DLD1 (cell line): ENCODE measurements at regions not wholly inside any gene's neighbourhood (a gene's known extent, or its start where the extent isn't known, plus 50 kb on each side); places are given as distances from the start of the nearest gene placed in this dataset.
"Not testable (repeated sequence)": the region's sequence is repeated elsewhere in the genome, so short reads cannot be mapped to it uniquely, and the experiment has no call there.

ENCODE experiments used
- in situ Hi-C: cut with HindIII; loops from 2 replicates; pipeline ENCODE4 v1.10.0; 2017; ENCODE audit warnings: low sequenced_read_pairs

DNA sequence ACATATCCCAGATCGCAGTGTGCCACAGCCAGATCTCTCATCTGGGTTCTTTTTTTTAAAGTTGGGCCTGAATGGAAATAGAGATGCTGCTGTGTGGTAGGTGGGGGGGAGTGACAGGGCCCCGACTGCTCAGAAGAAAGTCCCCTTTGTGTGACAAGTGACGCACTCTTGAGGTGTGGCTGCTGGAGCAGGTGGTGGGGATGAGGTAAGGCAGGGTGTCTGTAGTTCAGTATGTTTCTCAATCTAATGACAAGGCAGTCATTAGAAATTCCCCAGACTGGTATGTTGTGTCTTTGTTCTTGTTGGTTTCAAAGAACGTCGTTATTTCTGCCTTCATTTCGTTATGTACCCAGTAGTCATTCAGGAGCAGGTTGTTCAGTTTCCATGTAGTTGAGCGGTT is 128.8 kb upstream of the TACR1 start:
- in situ Hi-C loops = no loop called here

DNA sequence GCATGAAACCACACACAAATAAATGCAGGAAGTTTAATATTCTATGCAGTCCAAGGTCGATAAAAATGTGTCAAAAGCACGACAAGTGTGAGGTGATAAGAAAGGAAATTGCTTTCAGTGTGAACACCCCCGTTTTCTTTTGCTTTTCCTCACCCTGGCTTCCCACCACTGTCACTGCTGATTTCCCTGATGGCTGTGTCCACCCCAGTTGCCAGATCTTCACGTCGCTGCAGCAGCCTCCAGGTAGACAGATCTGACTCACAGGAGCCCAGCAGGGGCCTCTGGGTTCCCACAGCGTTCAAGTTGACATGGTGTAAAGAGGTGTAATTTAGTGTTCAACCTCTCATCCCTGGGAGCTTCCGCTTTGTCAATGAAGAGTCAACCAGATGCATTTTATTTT is 128.0 kb upstream of the TACR1 start:
- in situ Hi-C loops = no loop called here

GRCh38 chr2:75326645-75327044 is 127.3 kb upstream of the TACR1 start:
- in situ Hi-C loops = no loop called here

GRCh38 chr2:75325594-75325993 is 126.3 kb upstream of the TACR1 start:
- in situ Hi-C loops = no loop called here

GRCh38 chr2:75324861-75325284 is 125.6 kb upstream of the TACR1 start:
- in situ Hi-C loops = no loop called here

DNA sequence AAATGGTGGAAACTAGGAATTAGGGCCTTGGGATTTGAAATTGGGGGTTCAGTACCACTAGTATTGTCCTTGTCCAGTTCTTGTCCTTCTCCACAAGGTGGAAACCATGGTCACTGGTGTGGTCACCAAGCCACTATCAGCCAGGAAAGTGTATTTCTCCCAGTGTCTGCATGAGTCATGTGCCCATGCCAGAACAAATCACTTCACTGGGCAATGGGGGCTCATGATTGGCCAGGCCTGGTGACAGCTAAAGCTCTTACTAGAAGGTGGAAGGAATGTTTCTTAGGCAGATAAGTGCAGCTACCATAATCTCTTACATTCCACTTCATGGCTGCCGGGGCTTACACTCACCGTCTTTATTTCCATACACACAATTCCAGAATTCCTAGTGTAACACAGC is 124.8 kb upstream of the TACR1 start:
- in situ Hi-C loops = no loop called here

DNA sequence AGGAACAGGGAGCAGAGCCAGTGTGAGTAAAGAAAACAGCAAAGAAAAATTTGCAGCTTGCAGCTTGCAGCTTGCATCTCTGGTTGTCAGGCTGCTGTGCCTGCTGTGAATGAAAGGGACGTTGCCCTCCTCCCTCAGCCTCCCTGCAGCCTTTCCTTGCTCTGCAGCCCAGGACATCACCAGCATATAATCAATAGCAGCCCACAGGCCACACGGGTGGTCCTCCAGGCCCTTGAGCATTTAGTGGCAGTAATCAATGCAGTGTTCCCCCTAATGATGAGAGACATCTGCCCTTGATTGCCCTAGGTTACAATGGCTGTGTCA is 122.2 kb upstream of the TACR1 start:
- in situ Hi-C loops = no loop called here

GRCh38 chr2:75320898-75321598 is 121.7 kb upstream of the TACR1 start:
- in situ Hi-C loops = no loop called here

DNA sequence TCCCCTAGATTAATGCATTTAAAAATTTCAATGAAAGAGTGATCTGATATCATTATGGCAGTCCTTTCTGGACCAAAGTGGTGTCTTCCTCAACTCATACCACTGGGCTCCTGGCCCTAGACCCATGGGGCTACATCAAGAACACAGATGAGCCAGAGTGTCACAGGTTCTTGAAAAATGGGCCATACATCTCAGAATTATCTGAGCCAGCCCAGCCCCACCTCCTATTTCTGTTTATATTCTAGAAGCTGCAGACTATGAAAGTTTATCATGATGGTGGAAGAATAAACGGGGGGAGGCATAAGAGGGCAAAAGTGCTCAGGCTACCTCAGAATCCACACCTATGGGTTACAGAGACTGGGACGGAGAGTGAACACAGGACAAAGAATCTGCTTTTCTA is 120.6 kb upstream of the TACR1 start:
- in situ Hi-C loops = no loop called here

DNA sequence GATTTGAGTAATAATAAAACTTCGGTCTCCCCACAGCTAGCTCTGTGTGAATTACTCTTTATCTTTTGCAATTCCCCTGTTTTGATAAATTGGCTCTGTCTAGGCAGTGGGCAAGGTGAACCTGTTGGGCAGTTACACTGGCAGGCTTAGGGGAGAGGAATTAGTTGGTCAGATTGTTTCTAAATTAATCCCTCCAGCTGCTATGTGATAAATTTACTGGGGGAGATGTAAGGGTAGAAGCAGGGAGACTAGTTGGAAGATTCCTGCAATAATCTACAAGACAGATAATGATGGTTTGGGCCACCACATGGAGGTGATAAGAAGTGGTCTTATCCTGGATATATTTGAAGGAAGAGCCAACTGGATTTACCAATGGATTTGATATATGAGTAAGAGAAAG is 118.5 kb upstream of the TACR1 start:
- in situ Hi-C loops = no loop called here

DNA sequence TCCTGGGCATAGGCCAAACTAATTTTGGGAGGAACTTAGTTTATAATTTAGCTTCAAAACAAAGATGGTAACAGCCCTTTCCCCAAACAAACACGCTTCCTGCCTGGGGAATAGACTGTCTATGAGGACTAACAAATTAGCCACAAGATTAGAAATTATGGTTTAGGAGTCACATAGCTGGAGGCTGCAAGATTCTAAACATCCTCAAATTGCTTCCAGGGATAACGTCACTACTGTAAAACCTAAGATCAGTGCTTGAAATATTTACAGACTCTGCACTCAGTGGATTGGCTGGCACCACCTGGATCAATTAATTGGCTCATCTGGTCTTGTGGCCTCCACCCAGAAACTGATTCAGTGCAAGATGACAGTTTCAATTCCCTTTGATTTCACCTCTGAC is 118.0 kb upstream of the TACR1 start:
- in situ Hi-C loops = no loop called here

- in situ Hi-C loops = no loop called here
Observed at GRCh38 chr2:75315436-75315835, 116.1 kb upstream of the TACR1 start.

DNA sequence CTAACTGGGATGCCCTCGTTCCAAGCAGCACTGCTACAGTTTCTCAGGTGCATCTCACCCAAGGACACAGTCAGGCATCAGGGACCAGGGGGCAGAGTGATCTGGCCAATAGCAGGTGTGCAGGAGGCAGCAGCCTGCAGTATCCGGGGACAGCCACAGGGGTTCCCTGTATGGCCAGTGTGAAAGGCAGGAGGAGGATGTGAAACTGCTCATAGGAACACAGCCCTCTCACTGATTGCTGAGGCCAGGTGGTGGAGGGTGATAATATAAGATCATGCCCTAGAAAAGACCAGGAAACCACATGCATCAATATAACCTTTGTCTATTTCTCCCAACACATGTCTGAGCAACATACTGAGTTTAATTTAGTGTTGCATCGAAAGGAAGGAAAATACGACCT is 112.7 kb upstream of the TACR1 start:
- in situ Hi-C loops = loop anchor here (5.0 kb wide), 1 partner anchor 55 kb away; no protein-coding TSS in a partner anchor

- in situ Hi-C loops = loop anchor here (5.0 kb wide), 1 partner anchor 56 kb away; no protein-coding TSS in a partner anchor
Observed at GRCh38 chr2:75311521-75311920, 112.2 kb upstream of the TACR1 start.

DNA sequence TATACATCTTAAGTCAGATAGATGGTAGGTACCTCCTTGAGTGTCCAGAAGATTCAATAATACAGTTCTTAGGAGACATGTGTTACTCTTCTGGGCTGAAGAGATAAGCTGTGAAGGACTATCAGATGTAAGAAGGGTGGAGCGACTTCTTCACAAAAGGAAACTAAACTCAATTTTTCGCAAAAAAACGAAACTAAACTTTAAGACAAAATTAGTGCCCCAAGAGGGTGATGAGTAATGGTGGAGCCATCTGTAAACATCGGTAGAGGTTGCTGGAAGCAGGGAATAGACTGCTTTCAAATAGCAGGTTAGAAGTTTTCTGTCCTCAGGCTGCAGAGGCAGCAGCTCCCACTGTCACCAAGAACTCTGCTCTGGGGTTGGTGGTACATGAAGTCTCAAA is 111.6 kb upstream of the TACR1 start:
- in situ Hi-C loops = loop anchor here (5.0 kb wide), 1 partner anchor 56 kb away; no protein-coding TSS in a partner anchor

DNA sequence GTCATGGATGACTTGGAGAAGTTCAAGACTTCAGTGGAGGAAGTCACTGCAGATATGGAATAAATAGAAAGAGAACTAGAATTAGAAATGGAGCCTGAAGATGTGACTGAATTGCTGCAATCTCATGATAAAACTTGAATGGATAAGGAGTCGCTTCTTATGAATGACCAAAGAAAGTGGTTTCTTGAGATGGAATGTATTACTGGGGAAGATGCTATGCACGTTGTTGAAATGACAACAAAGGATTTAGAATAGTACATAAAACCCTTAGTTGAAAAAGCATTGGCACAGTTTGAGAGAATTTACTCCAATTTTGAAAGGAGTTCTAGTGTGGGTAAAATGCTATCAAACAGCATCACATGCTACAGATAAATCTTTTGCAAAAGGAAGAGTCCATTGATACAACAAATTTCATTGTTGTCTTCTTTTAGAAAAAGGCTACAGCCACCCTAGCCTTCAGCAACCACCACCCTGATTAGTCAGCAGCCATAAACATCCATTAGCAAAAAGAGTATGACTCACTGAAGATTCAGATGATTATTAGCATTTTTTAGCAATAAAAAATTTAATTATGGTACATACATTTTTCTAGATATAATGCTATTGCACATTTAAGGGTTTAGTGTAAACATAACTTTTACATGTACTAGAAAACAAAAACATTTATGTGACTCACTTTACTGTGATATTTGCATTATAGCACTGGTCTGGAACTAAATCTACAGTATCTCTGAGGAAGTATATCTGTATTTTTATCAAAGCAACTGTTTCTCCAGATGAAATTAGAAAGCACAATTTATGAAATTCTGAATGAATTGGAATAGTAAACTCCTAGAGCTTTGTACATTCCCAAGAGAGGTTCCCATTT is 110.5 kb upstream of the TACR1 start:
- in situ Hi-C loops = loop anchor here (5.0 kb wide), 1 partner anchor 57 kb away; no protein-coding TSS in a partner anchor

DNA sequence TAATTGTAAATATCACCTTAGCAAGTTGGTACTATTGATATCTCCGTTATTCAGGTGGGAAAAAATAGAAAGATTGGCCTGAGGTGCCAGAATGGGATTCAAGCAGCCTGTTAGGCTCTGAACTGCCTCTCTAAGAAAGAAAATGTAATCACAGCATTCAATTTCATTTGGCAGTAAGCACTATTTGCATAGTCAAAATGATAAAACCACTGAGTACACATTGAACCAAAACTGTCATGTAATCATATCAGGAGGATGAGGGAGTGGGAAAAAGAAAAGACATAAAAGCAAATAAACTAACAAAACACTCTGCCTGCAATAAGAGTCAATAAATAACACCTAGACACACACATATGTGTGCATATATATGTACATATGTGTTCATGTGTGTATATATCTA is 103.9 kb upstream of the TACR1 start:
- in situ Hi-C loops = no loop called here

- in situ Hi-C loops = no loop called here
Observed at GRCh38 chr2:75294362-75294761, 95.0 kb upstream of the TACR1 start.

DNA sequence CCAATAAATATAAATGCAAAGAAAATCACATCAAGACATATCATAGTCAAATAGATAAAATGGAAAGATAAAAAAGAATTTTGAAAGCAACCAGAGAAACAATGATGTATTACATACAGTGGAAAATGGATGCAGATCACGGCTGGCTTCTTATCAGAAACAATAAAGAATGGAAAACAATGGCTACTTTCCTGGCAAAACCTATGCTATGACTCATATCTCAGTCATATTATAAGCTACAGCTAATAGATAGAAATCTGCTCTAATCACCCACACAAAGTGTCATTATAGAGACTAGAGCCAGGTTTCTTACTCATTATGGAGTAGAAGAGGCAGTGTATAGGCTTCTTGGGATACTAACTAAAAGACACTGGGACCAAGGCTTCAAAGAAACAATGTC is 93.5 kb upstream of the TACR1 start:
- in situ Hi-C loops = no loop called here

- in situ Hi-C loops = no loop called here
Observed at GRCh38 chr2:75290600-75291150, 91.4 kb upstream of the TACR1 start.

- in situ Hi-C loops = no loop called here
Observed at GRCh38 chr2:75289771-75290170, 90.5 kb upstream of the TACR1 start.

DNA sequence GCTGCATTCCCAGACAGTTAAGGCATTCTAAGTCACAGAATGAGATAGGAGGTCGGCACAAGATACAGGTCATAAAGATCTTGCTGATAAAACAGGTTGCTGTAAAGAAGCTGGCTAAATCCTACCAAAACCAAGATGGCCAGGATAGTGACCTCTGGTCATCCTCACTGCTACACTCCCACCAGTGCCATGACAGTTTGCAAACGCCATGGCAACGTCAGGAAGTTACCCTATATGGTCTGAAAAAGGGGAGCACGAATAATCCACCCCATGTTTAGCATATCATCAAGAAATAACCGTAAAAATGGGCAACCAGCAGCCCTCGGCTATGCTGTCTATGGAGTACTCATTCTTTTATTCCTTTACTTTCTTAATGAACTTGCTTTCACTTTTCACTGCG is 89.9 kb upstream of the TACR1 start:
- in situ Hi-C loops = not testable (repeated sequence)
